Activated CD4-positive, alpha-beta memory T cell treated with anti-CD3 and anti-CD28 coated beads for 36 hours (primary cell): ENCODE measurements at regions not wholly inside any gene's neighbourhood (a gene's known extent, or its start where the extent isn't known, plus 50 kb on each side); places are given as distances from the start of the nearest gene placed in this dataset.
"Not testable (repeated sequence)": the region's sequence is repeated elsewhere in the genome, so short reads cannot be mapped to it uniquely, and the experiment has no call there.

Source experiments
- CTCF ChIA-PET: fragments of 350-600 bp; sonication (Branson Sonifier 250); formaldehyde crosslinking; loops from one replicate; lab custom pipeline; 2021; ENCODE audit warnings: antibody characterized with exemption, inconsistent platforms; lab: Charles Lee
- POLR2A ChIA-PET: fragments of 350-600 bp; sonication (Branson Sonifier 250); formaldehyde crosslinking; loops from one replicate; lab custom pipeline; 2021; ENCODE audit warnings: antibody characterized with exemption; lab: Charles Lee
- DNase-seq: peaks from one replicate; pipeline ENCODE4 v3.0.0-alpha.2; 2020
- H3K27ac Mint-ChIP-seq: one replicate; pipeline ENCODE4 v1.8.0; 2021; ENCODE audit warnings: mixed read lengths
- H3K27me3 Mint-ChIP-seq: one replicate; pipeline ENCODE4 v1.8.0; 2021; ENCODE audit warnings: mixed read lengths
- H3K36me3 Mint-ChIP-seq: one replicate; pipeline ENCODE4 v1.8.0; 2021; ENCODE audit warnings: mixed read lengths
- H3K4me1 Mint-ChIP-seq: one replicate; pipeline ENCODE4 v1.8.0; 2021; ENCODE audit warnings: low read depth, mixed read lengths
- H3K4me3 Mint-ChIP-seq: one replicate; pipeline ENCODE4 v1.8.0; 2021; ENCODE audit warnings: mild to moderate bottlenecking, mixed read lengths
- H3K9me3 Mint-ChIP-seq: one replicate; pipeline ENCODE4 v1.8.0; 2021; ENCODE audit warnings: mixed read lengths
- intact Hi-C: fragments of 100-400 bp; cut with micrococcal nuclease; formaldehyde crosslinking; loops from one replicate; pipeline ENCODE4 v1.15.1; 2023

DNA sequence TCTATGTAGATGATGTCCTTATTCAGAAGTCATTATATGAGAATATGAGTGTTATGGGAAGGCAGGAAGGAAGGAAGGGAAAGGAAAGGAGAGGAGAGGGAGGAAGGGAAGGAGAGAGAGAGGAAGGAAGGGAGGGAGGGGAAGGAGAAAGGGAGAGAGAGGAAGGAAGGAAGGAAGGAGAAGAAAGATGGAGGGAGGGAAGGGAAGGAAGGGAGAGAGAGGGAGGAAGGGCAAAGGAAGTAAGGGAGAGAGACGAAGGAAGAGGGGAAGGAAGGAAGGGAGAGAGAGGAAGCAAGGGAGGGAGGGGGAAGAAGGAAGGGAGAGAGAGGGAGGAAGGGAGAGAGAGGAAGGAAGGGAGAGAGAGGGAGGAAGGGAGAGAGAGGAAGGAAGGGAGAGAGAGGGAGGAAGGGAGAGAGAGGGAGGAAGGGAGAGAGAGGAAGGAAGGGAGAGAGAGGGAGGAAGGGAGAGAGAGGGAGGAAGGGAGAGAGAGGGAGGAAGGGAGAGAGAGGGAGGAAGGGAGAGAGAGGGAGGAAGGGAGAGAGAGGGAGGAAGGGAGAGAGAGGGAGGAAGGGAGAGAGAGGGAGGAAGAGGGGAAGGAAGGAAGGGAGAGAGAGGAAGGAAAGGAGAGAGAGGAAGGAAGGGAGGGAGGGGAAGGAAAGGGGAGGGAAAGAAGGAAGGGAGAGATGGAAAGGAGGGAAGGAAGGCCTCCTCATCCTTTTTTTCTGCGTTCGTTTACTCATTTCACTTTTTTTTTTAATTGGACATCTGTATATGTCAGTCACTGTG lies 103.0 kb upstream of the RBFOX1 start:
- H3K4me1 Mint-ChIP-seq, H3K27me3 Mint-ChIP-seq, POLR2A ChIA-PET, intact Hi-C loops, H3K4me3 Mint-ChIP-seq, H3K27ac Mint-ChIP-seq, DNase-seq, CTCF ChIA-PET, H3K36me3 Mint-ChIP-seq: not testable (repeated sequence)
- peaks cover 11% of the 10 kb centered on the region for H3K9me3 Mint-ChIP-seq

DNA sequence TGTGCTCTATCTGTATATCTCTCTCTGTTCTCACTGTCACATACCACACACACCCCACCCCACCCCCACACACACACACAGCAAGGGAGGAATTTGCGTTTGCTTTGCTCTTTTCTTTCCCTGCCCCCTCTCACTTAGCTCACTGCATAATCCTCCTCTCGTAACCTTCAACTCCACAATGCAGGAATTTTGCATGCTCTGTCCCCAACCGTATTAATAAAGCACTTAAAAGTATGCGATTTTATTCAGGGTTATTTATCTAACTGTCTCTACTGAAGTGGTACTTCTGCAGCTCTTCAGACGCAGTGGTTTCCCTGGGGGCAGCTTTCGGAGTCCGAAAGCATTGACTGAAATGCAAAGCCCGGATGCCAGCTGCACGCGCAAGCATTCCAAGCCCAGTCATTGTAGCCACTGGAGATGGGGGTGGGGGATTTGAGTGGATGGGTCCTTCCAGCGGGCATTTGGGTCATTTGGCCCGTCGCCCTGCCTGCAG lies 105.4 kb upstream of the RBFOX1 start:
- no peak for DNase-seq
- Mint-ChIP-seq H3K4me1 (no peaks in the 10 kb centered on the region), H3K4me3 (no peak overlapping the region), H3K27me3 (no peaks in the 10 kb centered on the region), H3K9me3 (peaks cover 6% of the 10 kb centered on the region), H3K36me3 (no peaks in the 10 kb centered on the region), H3K27ac (no peak overlapping the region)
- ChIA-PET POLR2A (no interaction called here), CTCF (no interaction called here)
- intact Hi-C loops, result no loop called here

DNA sequence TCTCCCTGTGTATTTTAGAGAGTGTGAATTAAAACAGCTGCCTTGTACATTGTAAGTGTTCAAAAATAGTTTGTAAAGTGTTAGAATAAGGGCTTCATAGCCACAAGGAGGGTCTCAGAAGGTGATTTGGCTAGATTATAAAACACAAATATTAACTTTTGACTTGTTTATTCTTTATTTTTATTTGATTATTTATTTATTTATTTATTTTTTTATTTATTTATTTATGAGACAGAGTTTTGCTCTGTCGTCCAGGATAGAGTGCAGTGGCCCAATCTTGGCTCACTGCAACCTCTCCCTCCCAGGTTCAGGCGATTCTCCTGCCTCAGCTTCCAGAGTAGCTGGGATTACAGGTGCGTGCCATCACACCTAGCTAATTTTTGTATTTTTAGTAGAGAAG lies 111.5 kb upstream of the RBFOX1 start:
- CTCF ChIA-PET, result no interaction called here

DNA sequence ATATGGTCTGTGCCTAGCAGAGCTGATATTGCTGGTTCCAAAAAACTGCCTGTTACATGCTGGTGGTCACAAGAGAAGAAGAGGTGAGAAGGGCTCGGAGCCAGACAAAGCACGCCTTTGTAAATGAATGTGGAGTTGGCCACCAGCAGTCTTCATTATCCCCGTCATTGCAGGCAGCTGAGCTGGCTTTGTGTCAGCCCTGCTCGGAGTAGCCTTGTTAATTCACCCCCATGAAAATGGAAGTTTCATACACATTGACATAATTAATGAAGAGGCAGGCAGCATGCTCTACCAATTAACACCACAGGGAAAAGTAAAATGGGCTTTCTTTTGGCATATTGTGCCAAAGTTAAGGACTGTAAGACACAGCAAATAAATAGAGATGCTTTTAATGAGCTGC lies 113.7 kb upstream of the RBFOX1 start:
- no peak for DNase-seq
- no peak overlapping the region for H3K27ac Mint-ChIP-seq
- ChIA-PET CTCF (no interaction called here), POLR2A (no interaction called here)
- intact Hi-C loops, result no loop called here
- no peak overlapping the region for H3K4me3 Mint-ChIP-seq
- no peaks in the 10 kb centered on the region for H3K27me3 Mint-ChIP-seq
- H3K4me1 Mint-ChIP-seq, result no peaks in the 10 kb centered on the region
- H3K36me3 Mint-ChIP-seq, result no peaks in the 10 kb centered on the region
- peaks cover 43% of the 10 kb centered on the region for H3K9me3 Mint-ChIP-seq

More for the DNA sequence above, 111.5 kb upstream of the RBFOX1 start:
- H3K9me3 Mint-ChIP-seq, result peaks cover 32% of the 10 kb centered on the region
- H3K27ac Mint-ChIP-seq, result no peak overlapping the region
- POLR2A ChIA-PET, result no interaction called here
- H3K27me3 Mint-ChIP-seq, result no peaks in the 10 kb centered on the region
- no peak overlapping the region for H3K4me3 Mint-ChIP-seq
- intact Hi-C loops, result no loop called here
- H3K36me3 Mint-ChIP-seq, result no peaks in the 10 kb centered on the region
- DNase-seq, result no peak
- no peaks in the 10 kb centered on the region for H3K4me1 Mint-ChIP-seq

DNA sequence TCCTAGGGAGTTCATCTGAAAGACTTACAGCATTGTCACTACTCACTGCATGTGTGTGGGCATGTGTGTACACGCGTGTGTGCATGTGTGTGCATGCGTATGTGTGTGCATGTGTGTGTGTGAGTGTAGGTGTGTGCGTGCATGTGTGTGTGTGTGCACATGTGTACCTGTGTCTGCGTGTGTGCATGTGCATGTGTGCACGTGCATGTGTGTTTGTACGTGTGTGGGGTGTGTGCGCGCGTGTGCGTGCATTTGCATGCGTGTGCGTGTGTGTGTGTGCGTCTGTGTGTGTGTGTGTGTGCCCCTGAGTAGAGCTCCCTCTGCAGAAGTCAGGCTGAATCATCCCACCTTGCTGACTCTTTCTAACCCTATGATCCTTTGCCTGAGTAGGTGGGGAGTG lies 114.8 kb upstream of the RBFOX1 start:
- Mint-ChIP-seq H3K36me3 (no peaks in the 10 kb centered on the region), H3K4me3 (no peak overlapping the region), H3K9me3 (peaks cover 45% of the 10 kb centered on the region), H3K4me1 (no peaks in the 10 kb centered on the region), H3K27me3 (no peaks in the 10 kb centered on the region), H3K27ac (no peak overlapping the region)
- ChIA-PET CTCF (no interaction called here), POLR2A (no interaction called here)
- DNase-seq, result no peak
- intact Hi-C loops, result no loop called here

DNA sequence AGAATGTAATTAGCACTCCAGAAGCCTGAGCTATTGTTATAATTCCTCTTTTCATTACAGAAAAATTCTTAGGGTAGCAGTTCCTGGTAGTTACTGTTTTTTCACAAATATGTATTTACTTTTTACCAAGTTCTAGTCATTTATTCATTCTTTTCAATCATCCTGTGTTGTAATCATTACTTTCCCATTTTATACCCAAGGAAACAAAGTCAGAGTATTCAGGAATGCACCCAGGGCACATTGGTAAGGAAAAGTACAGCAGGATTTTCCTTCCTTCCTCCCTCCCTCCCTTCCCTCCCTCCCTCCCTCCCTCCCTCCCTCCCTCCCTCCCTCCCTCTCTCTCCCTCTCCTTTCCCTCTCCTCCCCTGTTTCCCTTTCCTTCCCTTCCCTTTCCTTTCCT lies 115.9 kb upstream of the RBFOX1 start:
- Mint-ChIP-seq H3K27me3 (no peaks in the 10 kb centered on the region), H3K36me3 (no peaks in the 10 kb centered on the region), H3K4me3 (no peak overlapping the region), H3K27ac (no peak overlapping the region), H3K4me1 (no peaks in the 10 kb centered on the region), H3K9me3 (peaks cover 43% of the 10 kb centered on the region)
- CTCF ChIA-PET, result no interaction called here
- DNase-seq, result no peak
- POLR2A ChIA-PET, result no interaction called here
- intact Hi-C loops, result no loop called here

DNA sequence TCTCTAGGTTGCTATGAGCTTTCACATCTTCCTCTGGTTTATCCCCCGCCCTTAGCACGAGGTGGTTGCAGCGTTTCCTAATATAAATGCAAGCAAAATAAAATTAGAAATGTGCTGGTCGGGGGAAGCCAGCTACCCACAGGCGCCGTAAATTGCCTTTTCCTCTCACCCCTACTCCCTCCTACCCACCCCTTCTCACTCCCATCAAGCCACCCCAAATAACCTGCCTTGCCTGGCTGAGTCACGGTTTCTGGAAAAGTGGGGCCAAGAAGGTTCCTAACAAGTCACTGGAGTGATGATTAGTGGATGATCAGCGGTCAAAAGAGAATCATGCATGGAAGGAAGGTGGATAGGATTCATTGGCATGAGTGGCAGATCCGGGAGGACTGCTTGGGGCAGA lies 120.9 kb upstream of the RBFOX1 start:
- intact Hi-C loops, result no loop called here
- Mint-ChIP-seq H3K27ac (no peak overlapping the region), H3K4me3 (no peak overlapping the region), H3K36me3 (no peaks in the 10 kb centered on the region), H3K4me1 (no peaks in the 10 kb centered on the region), H3K27me3 (no peaks in the 10 kb centered on the region), H3K9me3 (peaks cover 36% of the 10 kb centered on the region)
- POLR2A ChIA-PET, result no interaction called here
- DNase-seq, result no peak
- CTCF ChIA-PET, result no interaction called here

DNA sequence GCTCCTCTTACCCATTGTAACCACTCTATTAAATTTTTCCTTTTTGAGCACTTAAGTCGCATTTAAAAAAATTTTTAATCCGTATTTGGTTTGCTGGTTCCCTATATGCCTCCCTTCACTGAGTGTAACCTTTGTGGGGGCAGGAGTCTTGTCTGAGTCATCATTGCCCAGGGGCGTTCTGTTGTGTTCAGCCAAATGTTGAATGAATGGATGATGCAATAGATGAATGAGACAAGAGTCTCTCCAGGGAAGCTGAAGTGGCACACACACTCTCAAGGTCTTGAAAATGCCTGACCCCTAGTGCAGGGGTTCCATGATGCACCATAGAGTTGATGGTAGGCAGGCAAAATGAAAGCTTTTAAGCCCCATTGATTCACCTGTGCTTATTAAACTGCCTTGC lies 123.0 kb upstream of the RBFOX1 start:
- Mint-ChIP-seq H3K27me3 (no peaks in the 10 kb centered on the region), H3K36me3 (no peaks in the 10 kb centered on the region), H3K27ac (no peak overlapping the region), H3K4me3 (no peak overlapping the region), H3K9me3 (peaks cover 34% of the 10 kb centered on the region), H3K4me1 (no peaks in the 10 kb centered on the region)
- intact Hi-C loops, result no loop called here
- POLR2A ChIA-PET, result no interaction called here
- CTCF ChIA-PET, result no interaction called here
- DNase-seq, result no peak

DNA sequence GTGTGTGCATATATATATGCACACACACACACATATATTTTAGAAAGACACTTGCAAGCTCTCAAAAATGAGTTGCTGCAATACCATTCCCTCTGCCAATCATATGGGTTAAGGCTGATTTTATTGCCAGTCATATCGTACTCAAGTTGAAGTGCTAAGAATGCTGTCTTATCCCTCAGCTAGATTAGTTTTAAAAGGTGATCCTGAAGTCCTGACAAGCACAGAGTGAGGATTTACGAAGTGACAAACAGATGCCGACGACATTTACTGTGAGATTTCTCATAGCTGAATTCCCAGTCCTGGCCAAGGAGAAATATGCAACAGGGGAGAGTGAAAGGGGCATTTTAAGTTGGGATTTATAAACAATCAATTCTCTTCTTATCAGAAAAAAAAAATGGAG lies 126.2 kb upstream of the RBFOX1 start:
- Mint-ChIP-seq H3K27ac (no peak overlapping the region), H3K4me1 (no peaks in the 10 kb centered on the region), H3K9me3 (peaks cover 30% of the 10 kb centered on the region), H3K36me3 (no peaks in the 10 kb centered on the region), H3K27me3 (no peaks in the 10 kb centered on the region), H3K4me3 (no peak overlapping the region)
- intact Hi-C loops, result no loop called here
- POLR2A ChIA-PET, result no interaction called here
- CTCF ChIA-PET, result no interaction called here
- no peak for DNase-seq

DNA sequence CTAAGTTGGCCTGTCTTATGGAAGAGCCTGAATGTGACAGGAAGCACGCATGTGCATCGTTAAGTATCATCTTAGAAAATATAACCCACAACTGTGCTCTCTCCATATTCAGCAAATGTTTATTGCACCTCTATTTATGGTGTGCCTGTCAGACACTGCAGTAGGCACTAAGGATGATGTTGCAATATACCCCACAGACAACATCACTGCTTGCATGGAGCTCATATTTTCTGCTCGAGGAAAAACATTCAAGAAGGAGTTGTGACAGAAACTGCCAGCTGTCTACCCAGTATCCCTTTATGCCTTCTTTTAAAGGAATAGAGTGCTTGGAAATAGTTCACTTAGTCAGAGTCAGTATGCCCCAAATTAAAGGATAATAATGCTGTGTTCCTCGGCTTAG lies 132.3 kb upstream of the RBFOX1 start:
- Mint-ChIP-seq H3K4me3 (no peak overlapping the region), H3K36me3 (no peaks in the 10 kb centered on the region), H3K27ac (no peak overlapping the region), H3K27me3 (no peaks in the 10 kb centered on the region), H3K4me1 (no peaks in the 10 kb centered on the region), H3K9me3 (peaks cover 34% of the 10 kb centered on the region)
- ChIA-PET POLR2A (no interaction called here), CTCF (no interaction called here)
- intact Hi-C loops, result no loop called here
- no peak for DNase-seq

DNA sequence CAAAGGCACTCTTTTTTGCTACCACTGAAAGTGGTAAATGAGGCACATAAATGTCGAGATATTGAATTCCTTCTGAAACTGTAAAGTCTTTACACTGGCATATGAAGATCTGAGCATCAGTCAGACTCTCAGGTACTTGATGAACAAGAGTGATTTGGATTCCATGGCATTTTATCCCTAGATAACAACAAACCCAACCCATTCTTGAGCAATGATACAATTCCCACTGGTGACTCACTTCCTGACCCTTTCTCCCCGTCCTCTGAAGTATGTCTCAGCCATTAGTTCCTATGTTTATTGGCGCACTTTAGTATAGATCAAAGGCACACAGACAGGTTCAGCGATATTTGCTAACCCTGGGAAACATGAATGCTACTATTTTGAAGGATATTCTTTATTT lies 147.0 kb upstream of the RBFOX1 start:
- POLR2A ChIA-PET, result no interaction called here
- Mint-ChIP-seq H3K4me3 (no peak overlapping the region), H3K4me1 (no peaks in the 10 kb centered on the region), H3K27ac (no peak overlapping the region), H3K9me3 (peaks cover 40% of the 10 kb centered on the region), H3K36me3 (peaks cover 3% of the 10 kb centered on the region), H3K27me3 (no peaks in the 10 kb centered on the region)
- intact Hi-C loops, result no loop called here
- CTCF ChIA-PET, result no interaction called here
- no peak for DNase-seq

DNA sequence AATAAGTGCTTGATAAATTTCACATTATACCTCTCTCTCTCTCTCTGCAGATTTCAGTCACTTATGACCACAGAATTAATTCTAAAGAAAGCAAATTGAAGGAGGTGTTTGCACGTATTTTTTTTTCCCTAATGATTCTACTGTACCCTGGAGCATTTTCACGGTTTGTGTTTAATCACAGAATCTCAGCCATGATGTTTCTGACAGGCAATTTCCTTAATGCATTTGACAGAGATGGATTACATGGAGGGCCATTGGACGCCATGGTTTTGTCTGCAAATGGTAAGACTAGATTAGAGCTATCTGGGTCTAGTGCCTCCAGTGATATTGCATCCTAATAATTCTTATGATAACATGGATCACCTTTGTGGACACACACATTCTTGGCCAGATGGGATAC lies 147.5 kb upstream of the RBFOX1 start:
- intact Hi-C loops, result no loop called here
- H3K27ac Mint-ChIP-seq, result no peak overlapping the region
- H3K4me1 Mint-ChIP-seq, result no peaks in the 10 kb centered on the region
- DNase-seq, result no peak
- peaks cover 44% of the 10 kb centered on the region for H3K9me3 Mint-ChIP-seq
- ChIA-PET POLR2A (no interaction called here), CTCF (no interaction called here)
- H3K36me3 Mint-ChIP-seq, result peaks cover 3% of the 10 kb centered on the region
- H3K27me3 Mint-ChIP-seq, result no peaks in the 10 kb centered on the region
- H3K4me3 Mint-ChIP-seq, result no peak overlapping the region

DNA sequence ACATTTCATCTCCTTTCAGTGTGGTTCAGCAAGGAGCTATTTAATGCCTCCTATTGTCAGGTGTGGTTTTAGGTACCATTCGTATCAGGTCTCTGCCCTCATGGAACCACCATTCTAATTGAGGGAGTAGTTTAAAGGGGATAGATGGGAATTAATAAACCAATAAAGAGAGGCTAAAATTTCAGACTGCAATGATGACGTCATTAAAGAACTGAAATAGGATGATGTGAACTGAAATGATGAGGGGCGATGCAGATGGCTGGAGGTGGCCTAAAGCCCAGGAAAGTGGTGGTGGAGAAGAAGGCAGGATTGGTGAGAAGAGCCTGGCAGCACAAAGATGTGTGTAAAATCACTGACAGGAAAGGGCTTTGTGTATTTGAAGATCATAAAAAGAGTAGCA lies 148.9 kb upstream of the RBFOX1 start:
- ChIA-PET CTCF (no interaction called here), POLR2A (no interaction called here)
- H3K27me3 Mint-ChIP-seq, result no peaks in the 10 kb centered on the region
- intact Hi-C loops, result no loop called here
- peaks cover 3% of the 10 kb centered on the region for H3K36me3 Mint-ChIP-seq
- no peak overlapping the region for H3K4me3 Mint-ChIP-seq
- H3K27ac Mint-ChIP-seq, result no peak overlapping the region
- no peaks in the 10 kb centered on the region for H3K4me1 Mint-ChIP-seq
- peaks cover 37% of the 10 kb centered on the region for H3K9me3 Mint-ChIP-seq
- no peak for DNase-seq
